GM23338 (cell line): ENCODE measurements at regions not wholly inside any gene's neighbourhood (a gene's known extent, or its start where the extent isn't known, plus 50 kb on each side); places are given as distances from the start of the nearest gene placed in this dataset.

Experiments
- CREB1 ChIP-seq: fragments of 250-450 bp; sonication (Bioruptor Pico); IDR thresholded peaks from 2 replicates; pipeline ENCODE4 v1.5.0; 2020; ENCODE audit warnings: low read depth, mild to moderate bottlenecking, moderate library complexity
- CTCF ChIP-seq, 2 experiments: fragments of 200-600 bp in 1 of 2; sonication (generic) in 1 of 2; conservative IDR thresholded peaks; 2 replicates each; pipeline versions ENCODE4 v1.5.1 to v1.6.1; 2016 to 2017; ENCODE audit warnings: antibody characterized with exemption in 2 of 2, low read depth in 2 of 2, mild to moderate bottlenecking in 2 of 2, moderate library complexity in 1 of 2
- EZH2 ChIP-seq: fragments of 200-600 bp; sonication (generic); IDR thresholded peaks from one replicate; pipeline ENCODE4 v1.8.0; 2017; ENCODE audit warnings: antibody characterized with exemption, mild to moderate bottlenecking, low read depth; ENCODE audit not compliant: unreplicated experiment
- EZH2phosphoT487 ChIP-seq: fragments of 200-600 bp; sonication (generic); IDR thresholded peaks from one replicate; pipeline ENCODE4 v1.8.1; 2018; ENCODE audit warnings: antibody characterized with exemption; ENCODE audit not compliant: unreplicated experiment
- JUNB ChIP-seq: IDR thresholded peaks from one replicate; pipeline ENCODE4 v1.6.1; 2016; ENCODE audit warnings: antibody characterized with exemption; ENCODE audit not compliant: unreplicated experiment
- POLR2AphosphoS5 ChIP-seq: IDR thresholded peaks from 2 replicates; pipeline ENCODE4 v1.6.1; 2016; ENCODE audit warnings: antibody characterized with exemption, low read depth
- REST ChIP-seq: IDR thresholded peaks from one replicate; pipeline ENCODE4 v1.6.1; 2018; ENCODE audit warnings: antibody characterized with exemption; ENCODE audit not compliant: unreplicated experiment
- STAT1 ChIP-seq: IDR thresholded peaks from one replicate; pipeline ENCODE4 v1.6.1; 2016; ENCODE audit warnings: antibody characterized with exemption; ENCODE audit not compliant: unreplicated experiment
- ZNF114 ChIP-seq: fragments of 250-450 bp; sonication (Bioruptor Pico); IDR thresholded peaks from 2 replicates; pipeline ENCODE4 v1.5.0; 2020; ENCODE audit warnings: mild to moderate bottlenecking, moderate library complexity
- ZNF331 ChIP-seq: fragments of 250-450 bp; sonication (Bioruptor Pico); IDR thresholded peaks from 2 replicates; pipeline ENCODE4 v1.5.0; 2020; ENCODE audit warnings: low read depth, mild to moderate bottlenecking, moderate library complexity
- TF ChIP-seq, protein P1 (sequence below): IDR thresholded peaks from 2 replicates; pipeline ENCODE4 v1.6.1; 2016; ENCODE audit warnings: antibody characterized with exemption
- TF ChIP-seq, protein P2 (sequence below): fragments of 250-450 bp; sonication (Bioruptor Pico); IDR thresholded peaks from 2 replicates; pipeline ENCODE4 v1.5.0; 2020; ENCODE audit warnings: mild to moderate bottlenecking, moderate library complexity

DNA sequence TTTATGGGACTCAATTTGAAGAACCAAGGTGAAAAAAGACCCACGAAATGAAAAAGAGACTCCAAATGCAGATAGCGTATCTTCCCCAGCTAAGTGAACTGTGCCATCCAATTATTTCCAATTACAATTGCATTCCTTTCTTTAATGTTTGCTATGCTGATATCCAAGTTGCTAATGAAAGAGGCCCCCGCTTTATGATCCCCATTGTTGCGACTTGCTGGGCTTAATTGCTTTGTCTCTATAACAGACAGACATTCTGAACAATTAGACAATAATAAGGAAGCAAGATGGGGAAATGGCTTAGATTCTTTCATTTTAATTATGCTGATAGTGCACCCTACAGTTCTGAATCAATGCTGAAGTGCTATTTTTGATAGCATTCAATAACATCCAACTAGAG, 354.3 kb downstream of the KIF4B start:
- TF ChIP-seq CTCF (conservative IDR thresholded peaks at IDR 0.05; ENCODE audit: low read depth in 2 of 2) (no peak), EZH2 (no peak), JUNB (no peak), POLR2AphosphoS5 (no peak), EZH2phosphoT487 (no peak), REST (no peak), CREB1 (no peak), ZNF114 (no peak), STAT1 (no peak), ZNF331 (CRISPR knock-in tag) (no peak)
- TF ChIP-seq, protein P1, sequence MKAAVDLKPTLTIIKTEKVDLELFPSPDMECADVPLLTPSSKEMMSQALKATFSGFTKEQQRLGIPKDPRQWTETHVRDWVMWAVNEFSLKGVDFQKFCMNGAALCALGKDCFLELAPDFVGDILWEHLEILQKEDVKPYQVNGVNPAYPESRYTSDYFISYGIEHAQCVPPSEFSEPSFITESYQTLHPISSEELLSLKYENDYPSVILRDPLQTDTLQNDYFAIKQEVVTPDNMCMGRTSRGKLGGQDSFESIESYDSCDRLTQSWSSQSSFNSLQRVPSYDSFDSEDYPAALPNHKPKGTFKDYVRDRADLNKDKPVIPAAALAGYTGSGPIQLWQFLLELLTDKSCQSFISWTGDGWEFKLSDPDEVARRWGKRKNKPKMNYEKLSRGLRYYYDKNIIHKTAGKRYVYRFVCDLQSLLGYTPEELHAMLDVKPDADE = no peak
- TF ChIP-seq, protein P2, sequence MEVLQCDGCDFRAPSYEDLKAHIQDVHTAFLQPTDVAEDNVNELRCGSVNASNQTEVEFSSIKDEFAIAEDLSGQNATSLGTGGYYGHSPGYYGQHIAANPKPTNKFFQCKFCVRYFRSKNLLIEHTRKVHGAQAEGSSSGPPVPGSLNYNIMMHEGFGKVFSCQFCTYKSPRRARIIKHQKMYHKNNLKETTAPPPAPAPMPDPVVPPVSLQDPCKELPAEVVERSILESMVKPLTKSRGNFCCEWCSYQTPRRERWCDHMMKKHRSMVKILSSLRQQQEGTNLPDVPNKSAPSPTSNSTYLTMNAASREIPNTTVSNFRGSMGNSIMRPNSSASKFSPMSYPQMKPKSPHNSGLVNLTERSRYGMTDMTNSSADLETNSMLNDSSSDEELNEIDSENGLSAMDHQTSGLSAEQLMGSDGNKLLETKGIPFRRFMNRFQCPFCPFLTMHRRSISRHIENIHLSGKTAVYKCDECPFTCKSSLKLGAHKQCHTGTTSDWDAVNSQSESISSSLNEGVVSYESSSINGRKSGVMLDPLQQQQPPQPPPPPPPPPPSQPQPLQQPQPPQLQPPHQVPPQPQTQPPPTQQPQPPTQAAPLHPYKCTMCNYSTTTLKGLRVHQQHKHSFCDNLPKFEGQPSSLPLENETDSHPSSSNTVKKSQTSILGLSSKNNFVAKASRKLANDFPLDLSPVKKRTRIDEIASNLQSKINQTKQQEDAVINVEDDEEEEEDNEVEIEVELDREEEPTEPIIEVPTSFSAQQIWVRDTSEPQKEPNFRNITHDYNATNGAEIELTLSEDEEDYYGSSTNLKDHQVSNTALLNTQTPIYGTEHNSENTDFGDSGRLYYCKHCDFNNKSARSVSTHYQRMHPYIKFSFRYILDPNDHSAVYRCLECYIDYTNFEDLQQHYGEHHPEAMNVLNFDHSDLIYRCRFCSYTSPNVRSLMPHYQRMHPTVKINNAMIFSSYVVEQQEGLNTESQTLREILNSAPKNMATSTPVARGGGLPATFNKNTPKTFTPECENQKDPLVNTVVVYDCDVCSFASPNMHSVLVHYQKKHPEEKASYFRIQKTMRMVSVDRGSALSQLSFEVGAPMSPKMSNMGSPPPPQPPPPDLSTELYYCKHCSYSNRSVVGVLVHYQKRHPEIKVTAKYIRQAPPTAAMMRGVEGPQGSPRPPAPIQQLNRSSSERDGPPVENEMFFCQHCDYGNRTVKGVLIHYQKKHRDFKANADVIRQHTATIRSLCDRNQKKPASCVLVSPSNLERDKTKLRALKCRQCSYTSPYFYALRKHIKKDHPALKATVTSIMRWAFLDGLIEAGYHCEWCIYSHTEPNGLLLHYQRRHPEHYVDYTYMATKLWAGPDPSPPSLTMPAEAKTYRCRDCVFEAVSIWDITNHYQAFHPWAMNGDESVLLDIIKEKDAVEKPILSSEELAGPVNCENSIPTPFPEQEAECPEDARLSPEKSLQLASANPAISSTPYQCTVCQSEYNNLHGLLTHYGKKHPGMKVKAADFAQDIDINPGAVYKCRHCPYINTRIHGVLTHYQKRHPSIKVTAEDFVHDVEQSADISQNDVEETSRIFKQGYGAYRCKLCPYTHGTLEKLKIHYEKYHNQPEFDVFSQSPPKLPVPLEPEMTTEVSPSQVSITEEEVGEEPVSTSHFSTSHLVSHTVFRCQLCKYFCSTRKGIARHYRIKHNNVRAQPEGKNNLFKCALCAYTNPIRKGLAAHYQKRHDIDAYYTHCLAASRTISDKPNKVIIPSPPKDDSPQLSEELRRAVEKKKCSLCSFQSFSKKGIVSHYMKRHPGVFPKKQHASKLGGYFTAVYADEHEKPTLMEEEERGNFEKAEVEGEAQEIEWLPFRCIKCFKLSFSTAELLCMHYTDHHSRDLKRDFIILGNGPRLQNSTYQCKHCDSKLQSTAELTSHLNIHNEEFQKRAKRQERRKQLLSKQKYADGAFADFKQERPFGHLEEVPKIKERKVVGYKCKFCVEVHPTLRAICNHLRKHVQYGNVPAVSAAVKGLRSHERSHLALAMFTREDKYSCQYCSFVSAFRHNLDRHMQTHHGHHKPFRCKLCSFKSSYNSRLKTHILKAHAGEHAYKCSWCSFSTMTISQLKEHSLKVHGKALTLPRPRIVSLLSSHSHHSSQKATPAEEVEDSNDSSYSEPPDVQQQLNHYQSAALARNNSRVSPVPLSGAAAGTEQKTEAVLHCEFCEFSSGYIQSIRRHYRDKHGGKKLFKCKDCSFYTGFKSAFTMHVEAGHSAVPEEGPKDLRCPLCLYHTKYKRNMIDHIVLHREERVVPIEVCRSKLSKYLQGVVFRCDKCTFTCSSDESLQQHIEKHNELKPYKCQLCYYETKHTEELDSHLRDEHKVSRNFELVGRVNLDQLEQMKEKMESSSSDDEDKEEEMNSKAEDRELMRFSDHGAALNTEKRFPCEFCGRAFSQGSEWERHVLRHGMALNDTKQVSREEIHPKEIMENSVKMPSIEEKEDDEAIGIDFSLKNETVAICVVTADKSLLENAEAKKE (CRISPR knock-in tag) = no peak
